HFFc6 (cell line): ENCODE measurements at regions not wholly inside any gene's neighbourhood (a gene's known extent, or its start where the extent isn't known, plus 50 kb on each side); places are given as distances from the start of the nearest gene placed in this dataset.

Experiments used
- DNase-seq: peaks from one replicate; pipeline ENCODE4 v3.0.0-alpha.2; 2018
- H3K27ac Mint-ChIP-seq: 2 replicates; pipeline ENCODE4 v1.8.0; 2020; ENCODE audit warnings: mild to moderate bottlenecking, mixed read lengths
- H3K27me3 Mint-ChIP-seq: 2 replicates; pipeline ENCODE4 v1.8.0; 2021; ENCODE audit warnings: mild to moderate bottlenecking, moderate library complexity, mixed read lengths; ENCODE audit not compliant: insufficient read depth
- H3K36me3 Mint-ChIP-seq: 2 replicates; pipeline ENCODE4 v1.8.0; 2021; ENCODE audit warnings: low read depth, mixed read lengths
- H3K4me1 Mint-ChIP-seq: 2 replicates; pipeline ENCODE4 v1.8.0; 2020; ENCODE audit warnings: low read depth, mixed read lengths
- H3K4me3 Mint-ChIP-seq: 2 replicates; pipeline ENCODE4 v1.8.0; 2020; ENCODE audit warnings: mild to moderate bottlenecking, moderate library complexity, mixed read lengths
- H3K9me3 Mint-ChIP-seq: 2 replicates; pipeline ENCODE4 v1.8.0; 2020; ENCODE audit warnings: mild to moderate bottlenecking, mixed read lengths
- TF ChIP-seq, protein P1 (sequence below): fragments of 200-600 bp; sonication (generic); IDR thresholded peaks from 2 replicates; pipeline ENCODE4 v1.5.0; 2021; ENCODE audit warnings: antibody characterized with exemption, mild to moderate bottlenecking

- Mint-ChIP-seq H3K36me3 (no peaks in the 10 kb centered on the region), H3K27ac (no peak overlapping the region), H3K4me1 (peaks cover 6% of the 10 kb centered on the region; the same call in 1 of the 2 replicates), H3K4me3 (no peak overlapping the region), H3K27me3 (no peaks in the 10 kb centered on the region; the same call in 1 of the 2 replicates), H3K9me3 (no peaks in the 10 kb centered on the region)
- TF ChIP-seq, protein P1, sequence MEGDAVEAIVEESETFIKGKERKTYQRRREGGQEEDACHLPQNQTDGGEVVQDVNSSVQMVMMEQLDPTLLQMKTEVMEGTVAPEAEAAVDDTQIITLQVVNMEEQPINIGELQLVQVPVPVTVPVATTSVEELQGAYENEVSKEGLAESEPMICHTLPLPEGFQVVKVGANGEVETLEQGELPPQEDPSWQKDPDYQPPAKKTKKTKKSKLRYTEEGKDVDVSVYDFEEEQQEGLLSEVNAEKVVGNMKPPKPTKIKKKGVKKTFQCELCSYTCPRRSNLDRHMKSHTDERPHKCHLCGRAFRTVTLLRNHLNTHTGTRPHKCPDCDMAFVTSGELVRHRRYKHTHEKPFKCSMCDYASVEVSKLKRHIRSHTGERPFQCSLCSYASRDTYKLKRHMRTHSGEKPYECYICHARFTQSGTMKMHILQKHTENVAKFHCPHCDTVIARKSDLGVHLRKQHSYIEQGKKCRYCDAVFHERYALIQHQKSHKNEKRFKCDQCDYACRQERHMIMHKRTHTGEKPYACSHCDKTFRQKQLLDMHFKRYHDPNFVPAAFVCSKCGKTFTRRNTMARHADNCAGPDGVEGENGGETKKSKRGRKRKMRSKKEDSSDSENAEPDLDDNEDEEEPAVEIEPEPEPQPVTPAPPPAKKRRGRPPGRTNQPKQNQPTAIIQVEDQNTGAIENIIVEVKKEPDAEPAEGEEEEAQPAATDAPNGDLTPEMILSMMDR: no peak
- DNase-seq: no peak
These were observed 499.3 kb downstream of the INHBA start for GRCh38 chr7:41203542-41203941.

GRCh38 chr7:41201021-41201420 lies 501.9 kb downstream of the INHBA start:
- no peak for DNase-seq
- H3K27ac Mint-ChIP-seq: no peak overlapping the region
- H3K27me3 Mint-ChIP-seq: no peaks in the 10 kb centered on the region; the same call in none of the 2 replicates
- peaks cover 6% of the 10 kb centered on the region; the same call in 1 of the 2 replicates for H3K4me1 Mint-ChIP-seq
- TF ChIP-seq, protein P1: no peak
- no peaks in the 10 kb centered on the region for H3K36me3 Mint-ChIP-seq
- H3K4me3 Mint-ChIP-seq: no peak overlapping the region
- no peaks in the 10 kb centered on the region for H3K9me3 Mint-ChIP-seq

DNA sequence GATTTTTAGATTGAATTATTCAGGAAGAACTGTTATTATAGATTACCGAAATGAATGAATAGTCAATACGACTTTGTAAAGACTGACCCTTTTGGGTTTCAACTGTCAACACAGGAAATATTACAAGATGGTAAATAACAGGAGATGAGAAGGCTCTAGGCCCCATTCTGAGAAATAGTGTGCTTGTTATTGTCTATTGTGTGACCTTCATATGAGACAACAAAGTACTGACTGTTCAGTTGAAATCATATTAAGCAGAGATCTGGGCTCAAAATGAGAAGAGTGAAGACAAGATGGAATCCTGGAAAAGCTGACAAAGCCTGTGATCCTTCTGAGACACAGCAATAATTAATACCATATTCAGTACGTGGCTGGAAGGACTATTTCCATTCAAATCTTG lies 503.8 kb downstream of the INHBA start:
- H3K27ac Mint-ChIP-seq: no peak overlapping the region
- peaks cover under 1% of the 10 kb centered on the region for H3K27me3 Mint-ChIP-seq
- TF ChIP-seq, protein P1: no peak

GRCh38 chr7:41198502-41198901 lies 504.4 kb downstream of the INHBA start:
- Mint-ChIP-seq H3K9me3 (no peaks in the 10 kb centered on the region), H3K4me1 (peaks cover under 1% of the 10 kb centered on the region; the same call in 1 of the 2 replicates), H3K27me3 (peaks cover 1% of the 10 kb centered on the region), H3K27ac (no peak overlapping the region), H3K4me3 (no peak overlapping the region), H3K36me3 (no peaks in the 10 kb centered on the region)
- DNase-seq: no peak
- TF ChIP-seq, protein P1: no peak

More for the DNA sequence above, 503.8 kb downstream of the INHBA start:
- H3K4me1 Mint-ChIP-seq: peaks cover 6% of the 10 kb centered on the region; the same call in 1 of the 2 replicates
- H3K4me3 Mint-ChIP-seq: no peak overlapping the region
- no peaks in the 10 kb centered on the region for H3K36me3 Mint-ChIP-seq
- DNase-seq: no peak
- no peaks in the 10 kb centered on the region for H3K9me3 Mint-ChIP-seq

DNA sequence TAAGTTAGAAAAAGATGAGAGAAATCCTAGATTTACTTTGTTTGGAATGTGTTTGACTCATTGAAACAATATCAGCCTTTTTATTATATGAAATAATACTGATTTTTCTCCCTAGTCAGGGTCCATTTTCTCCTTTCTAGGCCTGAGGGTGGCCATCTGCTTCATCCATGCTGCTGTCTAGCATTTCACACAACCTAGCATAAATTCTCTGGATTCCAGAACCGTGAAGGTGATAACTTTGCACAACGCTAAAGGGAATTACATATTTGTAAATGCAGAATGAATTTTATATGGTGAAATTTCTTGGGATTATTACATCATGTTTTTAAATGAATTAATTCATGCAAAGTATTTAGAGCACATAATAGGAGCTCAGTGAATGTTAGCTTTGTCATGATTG lies 505.1 kb downstream of the INHBA start:
- TF ChIP-seq, protein P1: no peak
- no peak overlapping the region for H3K27ac Mint-ChIP-seq
- no peaks in the 10 kb centered on the region for H3K36me3 Mint-ChIP-seq
- no peak for DNase-seq
- no peak overlapping the region for H3K4me3 Mint-ChIP-seq
- no peaks in the 10 kb centered on the region for H3K9me3 Mint-ChIP-seq
- peaks cover 1% of the 10 kb centered on the region for H3K27me3 Mint-ChIP-seq
- H3K4me1 Mint-ChIP-seq: no peaks in the 10 kb centered on the region
